OCI-LY3 (cell line): ENCODE measurements at regions not wholly inside any gene's neighbourhood (a gene's known extent, or its start where the extent isn't known, plus 50 kb on each side); places are given as distances from the start of the nearest gene placed in this dataset.

Experiments
- H2AFZ ChIP-seq: fragments of 200-600, 300-600 bp; shearing (Covaris generic); 2 replicates; pipeline ENCODE4 v1.6.0; 2014; ENCODE audit warnings: antibody characterized with exemption, low read depth, low read length
- H3K27ac ChIP-seq: fragments of 200-600, 300-600 bp; sonication (generic); 2 replicates; pipeline ENCODE4 v1.5.1; 2014; ENCODE audit warnings: mild to moderate bottlenecking, low read length, moderate library complexity, mixed read lengths
- H3K27me3 ChIP-seq: fragments of 200-600, 300-600 bp; sonication (generic); 2 replicates; pipeline ENCODE4 v1.6.1; 2014; ENCODE audit warnings: low read depth, low read length, mixed read lengths
- H3K36me3 ChIP-seq: fragments of 200-600, 300-600 bp; sonication (generic); replicated peaks from 2 replicates; pipeline ENCODE3; 2014; ENCODE audit warnings: low read depth, low read length, mixed read lengths
- H3K4me1 ChIP-seq: fragments of 300-600, 200-600 bp; sonication (generic); 2 replicates; pipeline ENCODE4 v1.6.1; 2014; ENCODE audit warnings: low read length, mixed read lengths
- H3K4me2 ChIP-seq: fragments of 200-600, 300-600 bp; sonication (generic); 2 replicates; pipeline ENCODE4 v1.6.1; 2014; ENCODE audit warnings: low read length, mixed read lengths
- H3K4me3 ChIP-seq: fragments of 300-600, 200-600 bp; sonication (generic); 2 replicates; pipeline ENCODE4 v1.5.1; 2014; ENCODE audit warnings: antibody characterized with exemption, mild to moderate bottlenecking, low read length, moderate library complexity
- H3K79me2 ChIP-seq: fragments of 300-600, 200-600 bp; shearing (Covaris generic); 2 replicates; pipeline ENCODE4 v1.6.1; 2014; ENCODE audit warnings: mild to moderate bottlenecking, low read length, mixed read lengths
- H3K9ac ChIP-seq: fragments of 300-600, 200-600 bp; shearing (Covaris generic); 2 replicates; pipeline ENCODE4 v1.6.0; 2014; ENCODE audit warnings: mild to moderate bottlenecking, low read length, moderate library complexity
- H3K9me3 ChIP-seq: fragments of 200-600, 300-600 bp; shearing (Covaris generic); 2 replicates; pipeline ENCODE4 v1.6.1; 2014; ENCODE audit warnings: low read length, mixed read lengths; ENCODE audit not compliant: insufficient read depth
- H4K20me1 ChIP-seq: fragments of 200-600, 300-600 bp; sonication (generic); 2 replicates; pipeline ENCODE4 v1.6.1; 2016; ENCODE audit warnings: low read length, mixed read lengths; ENCODE audit not compliant: insufficient read depth
- EZH2phosphoT487 ChIP-seq: fragments of 200-600 bp; shearing (Covaris generic); IDR thresholded peaks from 2 replicates; pipeline ENCODE4 v1.6.1; 2018; ENCODE audit warnings: antibody characterized with exemption, mixed run types, low read depth
- TF ChIP-seq, protein P1 (sequence below): fragments of 200-600, 300-600 bp; sonication (generic); IDR thresholded peaks from 2 replicates; pipeline ENCODE4 v1.5.1; 2014; ENCODE audit warnings: antibody characterized with exemption, low read length, low read depth

DNA sequence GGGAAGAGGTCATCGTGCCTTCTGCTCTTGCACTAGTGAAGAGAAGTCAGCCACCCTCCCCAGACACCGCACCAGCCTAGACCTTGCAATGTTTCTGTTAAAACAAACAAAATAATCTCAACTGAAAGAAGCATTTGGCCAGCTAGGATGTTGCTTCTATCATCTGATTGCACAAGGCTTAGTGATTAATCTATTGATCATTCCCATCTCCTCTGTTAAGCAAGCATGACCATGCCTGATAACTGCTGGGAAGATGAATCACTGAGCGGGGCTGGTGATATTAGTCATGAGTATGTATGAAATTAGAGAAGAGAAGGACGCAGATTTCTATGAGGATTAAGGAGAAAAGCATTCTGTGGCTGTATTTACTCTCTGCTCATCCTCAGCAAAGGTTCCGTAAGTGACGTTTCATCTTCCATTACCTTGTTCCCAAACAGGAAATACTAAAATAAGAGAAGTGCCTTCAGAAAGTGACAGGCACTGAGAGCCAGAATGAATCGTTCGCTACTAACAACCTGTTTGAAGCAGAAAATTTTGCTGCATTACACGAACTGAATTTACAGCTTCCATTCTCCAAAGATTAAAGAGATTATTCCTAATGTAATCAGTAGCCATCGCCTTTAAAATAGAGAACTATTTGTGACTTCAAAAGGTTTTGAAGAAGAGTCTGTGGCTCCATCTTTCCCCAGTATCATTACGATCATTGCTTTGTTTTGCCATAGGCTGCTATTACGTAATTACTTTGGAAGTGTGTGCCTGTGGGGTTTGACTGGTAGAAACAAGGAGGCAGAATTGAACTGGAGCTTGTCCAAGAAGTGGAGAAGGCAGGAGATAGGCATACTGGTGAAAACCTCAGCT lies 219.1 kb downstream of the MED10 start:
- H4K20me1 ChIP-seq = no peaks in the 10 kb centered on the region
- H3K4me2 ChIP-seq = no peak overlapping the region
- no peaks in the 10 kb centered on the region for H3K79me2 ChIP-seq
- no peak overlapping the region for H3K27ac ChIP-seq
- no peaks in the 10 kb centered on the region for H3K4me1 ChIP-seq
- H3K36me3 ChIP-seq = no peaks in the 10 kb centered on the region
- TF ChIP-seq EZH2phosphoT487 = no peak
- TF ChIP-seq, protein P1, sequence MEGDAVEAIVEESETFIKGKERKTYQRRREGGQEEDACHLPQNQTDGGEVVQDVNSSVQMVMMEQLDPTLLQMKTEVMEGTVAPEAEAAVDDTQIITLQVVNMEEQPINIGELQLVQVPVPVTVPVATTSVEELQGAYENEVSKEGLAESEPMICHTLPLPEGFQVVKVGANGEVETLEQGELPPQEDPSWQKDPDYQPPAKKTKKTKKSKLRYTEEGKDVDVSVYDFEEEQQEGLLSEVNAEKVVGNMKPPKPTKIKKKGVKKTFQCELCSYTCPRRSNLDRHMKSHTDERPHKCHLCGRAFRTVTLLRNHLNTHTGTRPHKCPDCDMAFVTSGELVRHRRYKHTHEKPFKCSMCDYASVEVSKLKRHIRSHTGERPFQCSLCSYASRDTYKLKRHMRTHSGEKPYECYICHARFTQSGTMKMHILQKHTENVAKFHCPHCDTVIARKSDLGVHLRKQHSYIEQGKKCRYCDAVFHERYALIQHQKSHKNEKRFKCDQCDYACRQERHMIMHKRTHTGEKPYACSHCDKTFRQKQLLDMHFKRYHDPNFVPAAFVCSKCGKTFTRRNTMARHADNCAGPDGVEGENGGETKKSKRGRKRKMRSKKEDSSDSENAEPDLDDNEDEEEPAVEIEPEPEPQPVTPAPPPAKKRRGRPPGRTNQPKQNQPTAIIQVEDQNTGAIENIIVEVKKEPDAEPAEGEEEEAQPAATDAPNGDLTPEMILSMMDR = no peak
- H3K9ac ChIP-seq = no peak overlapping the region
- H2AFZ ChIP-seq = no peak overlapping the region
- no peaks in the 10 kb centered on the region for H3K27me3 ChIP-seq
- no peaks in the 10 kb centered on the region for H3K9me3 ChIP-seq
- H3K4me3 ChIP-seq = no peak overlapping the region

DNA sequence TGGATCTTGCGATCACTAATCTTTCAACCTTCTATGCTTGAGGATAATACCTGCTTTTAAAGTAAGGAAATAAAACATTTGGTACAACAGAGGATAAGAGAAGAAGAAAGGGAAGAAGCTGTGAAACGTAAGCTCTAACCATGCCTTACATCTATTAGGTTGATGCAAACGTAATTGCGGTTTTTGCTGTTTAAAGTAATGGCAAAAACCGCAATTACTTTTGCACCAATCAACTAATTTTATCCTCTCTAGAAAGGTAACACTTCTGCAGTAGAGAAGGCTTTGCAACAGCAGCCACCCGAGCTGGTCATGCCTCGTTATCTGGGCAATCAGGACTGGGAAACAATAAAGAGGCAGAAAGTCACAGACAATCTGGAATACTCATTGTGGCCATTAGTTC lies 224.1 kb downstream of the MED10 start:
- no peak overlapping the region for H2AFZ ChIP-seq

DNA sequence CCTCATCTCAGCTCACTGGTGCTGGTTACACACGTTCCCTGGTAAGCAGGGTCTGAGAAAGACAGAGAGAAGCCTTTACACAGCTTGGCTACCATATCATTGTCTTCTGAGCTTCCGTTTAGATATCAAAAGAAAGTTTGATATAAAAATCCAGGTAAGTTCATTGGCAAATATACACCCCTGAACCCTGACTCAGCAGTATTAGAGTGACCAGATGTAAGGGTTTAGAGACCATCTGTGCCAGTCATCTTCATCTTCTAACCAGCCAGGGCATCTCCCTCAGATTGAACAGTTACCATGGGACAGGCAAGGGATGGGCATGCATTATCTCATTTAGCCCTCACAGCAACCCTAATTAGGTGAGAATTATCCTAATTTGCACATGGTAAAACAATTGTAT lies 232.1 kb downstream of the MED10 start:
- TF ChIP-seq, protein P1 = no peak
- no peak for TF ChIP-seq EZH2phosphoT487
- no peaks in the 10 kb centered on the region for H3K36me3 ChIP-seq
- H3K9me3 ChIP-seq = no peaks in the 10 kb centered on the region
- H2AFZ ChIP-seq = no peak overlapping the region
- no peak overlapping the region for H3K4me2 ChIP-seq
- no peak overlapping the region for H3K9ac ChIP-seq
- H3K79me2 ChIP-seq = no peaks in the 10 kb centered on the region
- no peaks in the 10 kb centered on the region for H3K27me3 ChIP-seq
- H3K4me1 ChIP-seq = no peaks in the 10 kb centered on the region
- no peak overlapping the region for H3K4me3 ChIP-seq
- no peaks in the 10 kb centered on the region for H4K20me1 ChIP-seq
- H3K27ac ChIP-seq = no peak overlapping the region

More for the DNA sequence above, 224.1 kb downstream of the MED10 start:
- Histone ChIP-seq H3K4me1 (no peaks in the 10 kb centered on the region), H3K27ac (no peak overlapping the region), H3K4me2 (no peak overlapping the region), H3K27me3 (no peaks in the 10 kb centered on the region), H3K79me2 (no peaks in the 10 kb centered on the region), H3K9ac (no peak overlapping the region), H3K36me3 (no peaks in the 10 kb centered on the region), H4K20me1 (no peaks in the 10 kb centered on the region), H3K4me3 (no peak overlapping the region), H3K9me3 (no peaks in the 10 kb centered on the region)
- TF ChIP-seq, protein P1 = no peak
- no peak for TF ChIP-seq EZH2phosphoT487

DNA sequence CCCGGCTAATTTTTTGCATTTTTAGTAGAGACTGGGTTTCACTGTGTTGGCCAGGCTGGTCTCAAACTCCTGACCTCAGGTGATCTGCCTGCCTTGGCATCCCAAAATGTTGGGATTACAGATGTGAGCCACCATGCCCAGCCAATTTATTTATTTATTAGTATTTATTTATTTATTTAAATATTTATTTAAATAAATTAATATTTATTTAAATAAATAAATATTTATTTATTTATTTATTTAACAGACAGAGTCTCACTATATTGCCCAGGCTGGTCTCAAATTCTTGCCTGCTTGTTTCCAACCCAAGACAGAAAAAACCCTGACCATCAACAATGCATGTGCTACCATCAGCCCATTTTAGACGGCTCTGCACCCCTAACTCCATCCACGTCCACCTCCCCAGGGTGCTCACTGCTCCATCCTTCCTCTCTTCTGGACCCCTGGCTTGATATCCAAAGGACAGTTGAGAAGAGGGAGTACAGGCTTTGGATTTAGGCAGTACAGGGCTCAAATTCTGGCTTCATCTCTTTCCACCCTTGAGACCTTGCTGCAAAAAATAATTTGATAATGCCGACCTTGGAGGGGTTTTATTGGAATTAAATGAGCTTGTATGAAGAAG lies 232.6 kb downstream of the MED10 start:
- no peaks in the 10 kb centered on the region for H3K79me2 ChIP-seq
- no peak overlapping the region for H3K9ac ChIP-seq
- no peaks in the 10 kb centered on the region for H3K27me3 ChIP-seq
- no peaks in the 10 kb centered on the region for H4K20me1 ChIP-seq
- no peak overlapping the region for H3K4me3 ChIP-seq
- H3K27ac ChIP-seq = no peak overlapping the region
- H3K9me3 ChIP-seq = no peaks in the 10 kb centered on the region
- H3K4me2 ChIP-seq = no peak overlapping the region
- TF ChIP-seq, protein P1 = no peak
- TF ChIP-seq EZH2phosphoT487 = no peak
- no peak overlapping the region for H2AFZ ChIP-seq
- no peaks in the 10 kb centered on the region for H3K36me3 ChIP-seq
- H3K4me1 ChIP-seq = no peaks in the 10 kb centered on the region
